Smooth muscle cell (in vitro differentiated cells): ENCODE measurements at regions not wholly inside any gene's neighbourhood (a gene's known extent, or its start where the extent isn't known, plus 50 kb on each side); places are given as distances from the start of the nearest gene placed in this dataset.

Source experiments
- DNase-seq: peaks from one replicate; lab custom pipeline; 2025; ENCODE audit not compliant: unreplicated experiment; lab: John Stamatoyannopoulos, UW
- H2AFZ ChIP-seq: fragments of 200-600 bp; sonication (generic); 2 replicates; pipeline ENCODE4 v1.6.0; 2016; ENCODE audit warnings: antibody characterized with exemption, low read depth, mild to moderate bottlenecking
- H3F3A ChIP-seq: fragments of 200-600 bp; sonication (generic); 2 replicates; pipeline ENCODE4 v1.6.0; 2017; ENCODE audit warnings: antibody characterized with exemption, low read depth
- H3K27ac ChIP-seq: fragments of 200-600 bp; sonication (generic); 2 replicates; pipeline ENCODE4 v1.5.1; 2016; ENCODE audit warnings: low read depth, mild to moderate bottlenecking
- H3K27me3 ChIP-seq: fragments of 200-600 bp; sonication (generic); 2 replicates; pipeline ENCODE4 v1.6.1; 2016; ENCODE audit warnings: low read depth, mild to moderate bottlenecking
- H3K36me3 ChIP-seq: fragments of 200-600 bp; sonication (generic); 2 replicates; pipeline ENCODE4 v1.5.1; 2016; ENCODE audit warnings: low read depth
- H3K4me1 ChIP-seq: fragments of 200-600 bp; sonication (generic); 2 replicates; pipeline ENCODE4 v1.5.1; 2016; ENCODE audit warnings: low read depth
- H3K4me2 ChIP-seq: fragments of 200-600 bp; sonication (generic); 2 replicates; pipeline ENCODE4 v1.6.0; 2016; ENCODE audit warnings: mild to moderate bottlenecking
- H3K4me3 ChIP-seq: fragments of 200-600 bp; sonication (generic); 2 replicates; pipeline ENCODE4 v1.5.1; 2016; ENCODE audit warnings: mild to moderate bottlenecking
- H3K79me2 ChIP-seq: fragments of 200-600 bp; sonication (generic); 2 replicates; pipeline ENCODE4 v1.6.0; 2016; ENCODE audit warnings: low read depth, mild to moderate bottlenecking
- H3K9ac ChIP-seq: fragments of 200-600 bp; sonication (generic); 2 replicates; pipeline ENCODE4 v1.6.0; 2016; ENCODE audit warnings: low read depth
- H3K9me3 ChIP-seq: fragments of 200-600 bp; sonication (generic); replicated peaks from 2 replicates; pipeline ENCODE4 v1.5.1; 2016; ENCODE audit warnings: low read depth
- H4K20me1 ChIP-seq: fragments of 200-600 bp; sonication (generic); 2 replicates; pipeline ENCODE4 v1.6.0; 2016; ENCODE audit warnings: low read depth
- CTCF ChIP-seq: fragments of 200-600 bp; sonication (generic); IDR thresholded peaks from 2 replicates; pipeline ENCODE4 v1.5.1; 2017; ENCODE audit warnings: borderline replicate concordance, mild to moderate bottlenecking, antibody characterized with exemption; ENCODE audit not compliant: insufficient read depth, poor library complexity, severe bottlenecking
- WGBS: methylation state at CpG from one replicate; pipeline ENCODE4 v1.1.7; 2016; ENCODE audit warnings: low lambda C conversion rate; 5-methylcytosine and 5-hydroxymethylcytosine counted together

GRCh38 chr2:38450509-38450908 is 73.4 kb upstream of the ATL2 start:
- no peaks in the 10 kb centered on the region for H3K4me1 ChIP-seq
- H4K20me1 ChIP-seq = no peaks in the 10 kb centered on the region
- no peak overlapping the region for H3K4me3 ChIP-seq
- no peaks in the 10 kb centered on the region for H3K9me3 ChIP-seq
- no peak for DNase-seq
- 71% methylated on average over 2 of the region's 2 CpGs for WGBS
- no peak overlapping the region for H3K9ac ChIP-seq
- H3K36me3 ChIP-seq = no peaks in the 10 kb centered on the region
- H3F3A ChIP-seq = no peaks in the 10 kb centered on the region
- no peak overlapping the region for H3K27ac ChIP-seq
- no peaks in the 10 kb centered on the region for H3K79me2 ChIP-seq
- TF ChIP-seq CTCF = no peak
- H2AFZ ChIP-seq = no peak overlapping the region
- no peaks in the 10 kb centered on the region for H3K27me3 ChIP-seq
- H3K4me2 ChIP-seq = no peak overlapping the region

GRCh38 chr2:38448692-38449410 is 71.8 kb upstream of the ATL2 start:
- Histone ChIP-seq H3K4me2 (no peak overlapping the region), H3K27ac (no peak overlapping the region), H4K20me1 (peaks cover 3% of the 10 kb centered on the region), H3K4me1 (peaks cover 5% of the 10 kb centered on the region), H3K27me3 (no peaks in the 10 kb centered on the region), H3K9ac (no peak overlapping the region), H3F3A (no peaks in the 10 kb centered on the region), H3K36me3 (no peaks in the 10 kb centered on the region), H2AFZ (no peak overlapping the region), H3K9me3 (no peaks in the 10 kb centered on the region), H3K79me2 (no peaks in the 10 kb centered on the region), H3K4me3 (no peak overlapping the region)
- 82% methylated on average over 6 of the region's 6 CpGs for WGBS
- DNase-seq = no peak
- TF ChIP-seq CTCF = no peak

GRCh38 chr2:38446906-38447561 is 70.0 kb upstream of the ATL2 start:
- Histone ChIP-seq H3F3A (peaks cover 10% of the 10 kb centered on the region), H3K27ac (no peak overlapping the region), H3K9me3 (no peaks in the 10 kb centered on the region), H3K36me3 (no peaks in the 10 kb centered on the region), H3K4me1 (peaks cover 18% of the 10 kb centered on the region), H3K4me3 (no peak overlapping the region), H3K4me2 (no peak overlapping the region), H4K20me1 (peaks cover 3% of the 10 kb centered on the region), H3K9ac (no peak overlapping the region), H3K27me3 (no peaks in the 10 kb centered on the region), H3K79me2 (no peaks in the 10 kb centered on the region), H2AFZ (no peak overlapping the region)
- TF ChIP-seq CTCF = no peak
- DNase-seq = no peak
- WGBS = 68% methylated on average over 7 of the region's 7 CpGs

GRCh38 chr2:38446418-38446817 is 69.3 kb upstream of the ATL2 start:
- Histone ChIP-seq H3K9me3 (no peaks in the 10 kb centered on the region), H3K4me1 (peaks cover 18% of the 10 kb centered on the region), H3K27me3 (no peaks in the 10 kb centered on the region), H3K4me2 (no peak overlapping the region), H3K9ac (no peak overlapping the region), H3K79me2 (no peaks in the 10 kb centered on the region), H3K27ac (no peak overlapping the region), H4K20me1 (peaks cover 3% of the 10 kb centered on the region), H3K36me3 (no peaks in the 10 kb centered on the region), H3F3A (peaks cover 10% of the 10 kb centered on the region), H2AFZ (no peak overlapping the region), H3K4me3 (no peak overlapping the region)
- TF ChIP-seq CTCF = no peak
- 60% methylated on average over 7 of the region's 7 CpGs for WGBS
- DNase-seq = no peak
